ENCODE measurements at regions not wholly inside any gene's neighbourhood (a gene's known extent, or its start where the extent isn't known, plus 50 kb on each side); places are given as distances from the start of the nearest gene placed in this dataset.
A peak's percentile ranks its signal among the peaks of the same experiment; 100 is the strongest.

GRCh38 chr6:26285143-26286134, 79.6 kb upstream of the BTN3A2 start:
- peak; percentile 97 for DNase-seq (ENCODE audit: low read depth)
- peak overlapping the region; percentile 69 for H3K4me3 ChIP-seq (ENCODE audit: control insufficient read depth, low read depth, low read length)
- no peak for TF ChIP-seq CTCF (IDR thresholded peaks at IDR 0.05; ENCODE audit: control insufficient read depth, insufficient read depth, low read depth, low read length, missing control alignments)

GRCh38 chr6:26286168-26286877, 78.7 kb upstream of the BTN3A2 start:
- DNase-seq (ENCODE audit: low read depth): no peak

DNA sequence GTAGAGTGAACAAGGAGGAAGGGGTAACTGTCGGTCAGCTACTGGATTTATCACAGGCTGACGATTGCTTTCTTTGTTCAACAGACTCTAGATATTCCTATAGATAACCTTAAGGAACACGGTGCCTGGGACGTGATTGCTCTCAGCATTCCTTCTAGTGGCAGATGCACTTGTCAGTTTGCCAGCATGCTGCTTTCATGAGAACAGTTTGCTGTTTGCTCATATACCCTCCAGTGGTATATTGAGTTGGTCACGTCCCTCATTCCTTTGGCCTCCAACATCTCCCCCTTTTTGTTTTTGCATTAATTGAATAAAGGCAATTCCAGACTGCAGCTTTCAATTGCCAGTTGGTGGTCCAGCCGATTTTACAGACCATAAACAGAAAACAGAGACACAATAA, 76.8 kb upstream of the BTN3A2 start:
- DNase-seq (ENCODE audit: low read depth): no peak
- no peak overlapping the region for H3K4me3 ChIP-seq (ENCODE audit: control insufficient read depth, low read depth, low read length)
- TF ChIP-seq CTCF (IDR thresholded peaks at IDR 0.05; ENCODE audit: control insufficient read depth, insufficient read depth, low read depth, low read length, missing control alignments): no peak

More at GRCh38 chr6:26286168-26286877, 78.7 kb upstream of the BTN3A2 start:
- peak overlapping the region; percentile 69 for H3K4me3 ChIP-seq (ENCODE audit: control insufficient read depth, low read depth, low read length)
- no peak for TF ChIP-seq CTCF (IDR thresholded peaks at IDR 0.05; ENCODE audit: control insufficient read depth, insufficient read depth, low read depth, low read length, missing control alignments)

GRCh38 chr6:26290941-26291340, 74.1 kb upstream of the BTN3A2 start:
- TF ChIP-seq CTCF (IDR thresholded peaks at IDR 0.05; ENCODE audit: control insufficient read depth, insufficient read depth, low read depth, low read length, missing control alignments): no peak
- no peak for DNase-seq (ENCODE audit: low read depth)
- no peak overlapping the region for H3K4me3 ChIP-seq (ENCODE audit: control insufficient read depth, low read depth, low read length)

GRCh38 chr6:26292709-26293108, 72.3 kb upstream of the BTN3A2 start:
- no peak for DNase-seq (ENCODE audit: low read depth)
- no peak for TF ChIP-seq CTCF (IDR thresholded peaks at IDR 0.05; ENCODE audit: control insufficient read depth, insufficient read depth, low read depth, low read length, missing control alignments)
- no peak overlapping the region for H3K4me3 ChIP-seq (ENCODE audit: control insufficient read depth, low read depth, low read length)

DNA sequence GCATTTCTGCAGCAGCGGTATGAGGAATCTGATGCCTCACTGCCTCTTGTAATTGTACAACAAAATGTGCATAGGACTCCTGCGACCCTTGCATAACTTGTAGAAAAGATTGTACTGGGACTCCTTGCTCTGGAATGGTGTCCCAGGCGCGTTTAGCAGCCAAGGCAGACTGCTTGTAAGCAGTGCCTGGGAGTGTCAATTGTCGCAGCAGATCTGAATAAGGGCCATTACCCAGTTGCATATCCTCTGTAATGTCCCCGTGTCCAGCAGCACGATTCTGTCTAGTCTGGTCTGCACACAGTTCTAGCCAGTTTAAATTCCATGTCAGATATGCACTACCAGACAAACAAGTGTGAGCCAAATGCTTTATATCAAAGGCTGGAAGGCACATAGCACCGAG, 70.7 kb upstream of the BTN3A2 start:
- no peak for DNase-seq (ENCODE audit: low read depth)

More for the DNA sequence above, 70.7 kb upstream of the BTN3A2 start:
- TF ChIP-seq CTCF (IDR thresholded peaks at IDR 0.05; ENCODE audit: control insufficient read depth, insufficient read depth, low read depth, low read length, missing control alignments): no peak
- H3K4me3 ChIP-seq (ENCODE audit: control insufficient read depth, low read depth, low read length): no peak overlapping the region
